ENCODE measurements at regions not wholly inside any gene's neighbourhood (a gene's known extent, or its start where the extent isn't known, plus 50 kb on each side); places are given as distances from the start of the nearest gene placed in this dataset.

DNA sequence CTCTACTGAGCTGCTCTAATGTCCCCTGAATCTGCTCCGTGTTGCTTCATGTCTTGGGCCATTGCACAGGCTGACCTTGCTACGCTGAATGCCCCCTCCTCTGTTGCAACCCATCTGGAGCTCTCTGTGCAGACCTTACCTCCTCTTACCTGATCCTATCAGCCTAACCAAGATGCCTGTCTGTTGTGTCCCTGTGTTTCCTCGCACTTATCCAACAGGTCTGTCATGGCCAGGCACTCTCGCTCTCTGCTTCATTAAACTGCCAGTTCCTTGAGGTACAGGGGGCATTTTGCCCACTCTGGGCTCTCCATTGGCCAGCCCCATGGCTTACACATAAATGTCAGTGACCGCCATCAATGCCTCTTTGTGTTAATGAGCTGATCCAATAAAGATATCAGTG lies 277.7 kb upstream of the TSHZ3 start:
- Mint-ChIP-seq H3K27ac (ENCODE audit: unreplicated experiment) (no peak overlapping the region), H3K27me3 (ENCODE audit: low read depth) (peaks cover 3% of the 10 kb centered on the region), H3K36me3 (ENCODE audit: low read depth) (no peaks in the 10 kb centered on the region), H3K4me1 (ENCODE audit: low read depth) (no peaks in the 10 kb centered on the region), H3K4me3 (ENCODE audit: unreplicated experiment) (no peak overlapping the region), H3K9me3 (ENCODE audit: low read depth) (peaks cover 7% of the 10 kb centered on the region)
- TF ChIP-seq, protein P1, sequence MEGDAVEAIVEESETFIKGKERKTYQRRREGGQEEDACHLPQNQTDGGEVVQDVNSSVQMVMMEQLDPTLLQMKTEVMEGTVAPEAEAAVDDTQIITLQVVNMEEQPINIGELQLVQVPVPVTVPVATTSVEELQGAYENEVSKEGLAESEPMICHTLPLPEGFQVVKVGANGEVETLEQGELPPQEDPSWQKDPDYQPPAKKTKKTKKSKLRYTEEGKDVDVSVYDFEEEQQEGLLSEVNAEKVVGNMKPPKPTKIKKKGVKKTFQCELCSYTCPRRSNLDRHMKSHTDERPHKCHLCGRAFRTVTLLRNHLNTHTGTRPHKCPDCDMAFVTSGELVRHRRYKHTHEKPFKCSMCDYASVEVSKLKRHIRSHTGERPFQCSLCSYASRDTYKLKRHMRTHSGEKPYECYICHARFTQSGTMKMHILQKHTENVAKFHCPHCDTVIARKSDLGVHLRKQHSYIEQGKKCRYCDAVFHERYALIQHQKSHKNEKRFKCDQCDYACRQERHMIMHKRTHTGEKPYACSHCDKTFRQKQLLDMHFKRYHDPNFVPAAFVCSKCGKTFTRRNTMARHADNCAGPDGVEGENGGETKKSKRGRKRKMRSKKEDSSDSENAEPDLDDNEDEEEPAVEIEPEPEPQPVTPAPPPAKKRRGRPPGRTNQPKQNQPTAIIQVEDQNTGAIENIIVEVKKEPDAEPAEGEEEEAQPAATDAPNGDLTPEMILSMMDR (IDR thresholded peaks at IDR 0.05), result no peak
- DNase-seq (ENCODE audit: low spot score), result no peak

DNA sequence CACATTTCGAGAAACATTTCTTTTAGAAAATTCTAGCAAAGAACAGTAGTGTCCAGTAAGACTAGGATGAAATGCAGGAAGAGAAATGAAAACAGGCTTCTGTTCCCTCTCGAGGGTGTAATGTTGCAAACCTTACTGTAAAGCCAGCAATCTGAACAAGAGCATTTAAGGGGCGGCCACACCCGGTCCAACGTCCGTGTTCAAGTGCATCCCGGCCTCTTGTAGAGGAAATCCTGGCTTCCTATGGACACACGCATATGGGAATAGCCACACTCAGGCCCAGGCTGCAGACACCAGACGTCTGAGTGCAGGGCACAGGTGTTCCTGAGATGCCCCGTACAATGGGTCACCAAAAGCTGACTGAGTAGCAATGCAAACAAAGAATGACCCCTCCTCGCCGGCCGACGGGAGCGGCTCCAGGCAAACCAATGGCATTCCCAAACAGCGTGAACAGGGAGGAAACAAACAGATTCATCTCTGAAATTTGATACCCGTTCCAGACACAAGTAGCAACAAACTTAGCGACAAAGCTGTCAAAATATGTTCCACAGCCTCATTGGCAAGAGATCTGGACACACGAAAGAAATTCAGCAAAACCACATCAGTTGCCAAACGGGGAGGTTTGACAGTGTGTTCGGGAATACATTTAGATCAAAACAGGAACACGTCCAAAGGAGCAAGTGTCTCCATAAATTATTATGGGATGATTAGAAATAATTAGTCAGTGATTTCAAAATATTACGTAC lies 278.6 kb upstream of the TSHZ3 start:
- H3K27me3 Mint-ChIP-seq (ENCODE audit: low read depth), result peaks cover 3% of the 10 kb centered on the region
- DNase-seq (ENCODE audit: low spot score), result no peak
- TF ChIP-seq, protein P1 (IDR thresholded peaks at IDR 0.05), result no peak
- H3K4me1 Mint-ChIP-seq (ENCODE audit: low read depth), result no peaks in the 10 kb centered on the region
- no peaks in the 10 kb centered on the region for H3K36me3 Mint-ChIP-seq (ENCODE audit: low read depth)
- H3K9me3 Mint-ChIP-seq (ENCODE audit: low read depth), result peaks cover 4% of the 10 kb centered on the region
- no peak overlapping the region for H3K4me3 Mint-ChIP-seq (ENCODE audit: unreplicated experiment)
- H3K27ac Mint-ChIP-seq (ENCODE audit: unreplicated experiment), result no peak overlapping the region

DNA sequence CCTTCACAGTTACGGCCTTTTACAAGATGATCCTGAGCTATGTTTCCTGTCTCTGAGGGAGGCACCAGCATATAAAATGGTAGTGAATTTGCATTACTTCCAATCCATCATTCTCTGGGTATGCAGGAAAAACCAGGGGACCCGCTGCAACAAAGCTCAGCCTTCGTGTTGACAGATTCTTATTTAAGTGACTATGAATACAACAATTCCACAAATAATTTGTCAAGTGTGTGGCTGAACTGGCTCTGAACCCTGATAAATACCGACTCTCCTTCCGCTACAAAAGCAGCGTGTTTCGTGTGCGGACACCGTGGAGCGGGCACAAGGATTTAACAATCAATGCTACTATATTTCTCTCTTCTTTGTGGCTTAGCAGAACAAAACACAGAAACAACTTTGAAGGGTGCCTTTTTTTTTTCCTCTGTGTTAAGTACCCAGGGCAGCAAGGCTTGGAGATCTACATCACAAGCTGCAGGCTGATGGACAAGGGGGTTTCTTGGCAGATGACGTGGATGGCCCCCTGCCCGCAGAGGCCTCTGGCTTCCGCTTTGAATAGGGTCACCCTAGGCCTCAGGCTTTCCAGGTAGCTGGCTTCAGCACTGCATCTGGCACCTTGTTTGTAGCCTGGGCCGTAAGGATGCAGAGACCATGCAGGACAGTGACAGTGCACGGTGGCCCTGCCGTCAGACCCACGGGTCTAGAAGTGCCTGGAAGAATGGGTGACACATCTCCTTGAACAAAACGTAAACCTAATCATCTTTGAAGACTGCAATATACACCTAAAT lies 280.5 kb upstream of the TSHZ3 start:
- no peaks in the 10 kb centered on the region for H3K36me3 Mint-ChIP-seq (ENCODE audit: low read depth)
- no peaks in the 10 kb centered on the region for H3K4me1 Mint-ChIP-seq (ENCODE audit: low read depth)
- no peak overlapping the region for H3K4me3 Mint-ChIP-seq (ENCODE audit: unreplicated experiment)
- TF ChIP-seq, protein P1 (IDR thresholded peaks at IDR 0.05), result no peak
- peaks cover 6% of the 10 kb centered on the region for H3K9me3 Mint-ChIP-seq (ENCODE audit: low read depth)
- DNase-seq (ENCODE audit: low spot score), result no peak
- H3K27ac Mint-ChIP-seq (ENCODE audit: unreplicated experiment), result no peak overlapping the region
- H3K27me3 Mint-ChIP-seq (ENCODE audit: low read depth), result peaks cover 3% of the 10 kb centered on the region

DNA sequence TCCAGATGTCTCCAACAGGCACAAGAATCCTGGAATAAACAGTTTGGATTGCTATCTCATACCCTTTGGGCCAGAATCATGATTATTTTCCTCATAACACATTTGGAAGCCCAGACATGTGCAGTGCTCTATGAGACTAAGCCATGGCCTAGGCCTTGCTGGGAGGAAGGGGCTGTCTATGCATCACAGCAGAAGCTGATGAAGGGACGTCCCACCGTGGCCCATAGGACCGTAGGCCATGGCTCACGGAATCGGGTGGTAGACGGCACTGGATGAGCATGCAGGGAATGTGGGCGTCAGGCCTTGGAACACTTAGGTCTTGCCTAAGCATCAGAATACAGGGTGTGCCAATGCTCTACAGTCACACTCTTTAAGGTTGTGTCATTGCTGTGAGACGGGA lies 283.8 kb upstream of the TSHZ3 start:
- DNase-seq (ENCODE audit: low spot score), result no peak
- TF ChIP-seq, protein P1 (IDR thresholded peaks at IDR 0.05), result no peak
- Mint-ChIP-seq H3K4me3 (ENCODE audit: unreplicated experiment) (no peak overlapping the region), H3K27ac (ENCODE audit: unreplicated experiment) (no peak overlapping the region), H3K27me3 (ENCODE audit: low read depth) (peaks cover 7% of the 10 kb centered on the region), H3K9me3 (ENCODE audit: low read depth) (peaks cover 2% of the 10 kb centered on the region), H3K36me3 (ENCODE audit: low read depth) (no peaks in the 10 kb centered on the region), H3K4me1 (ENCODE audit: low read depth) (no peaks in the 10 kb centered on the region)

DNA sequence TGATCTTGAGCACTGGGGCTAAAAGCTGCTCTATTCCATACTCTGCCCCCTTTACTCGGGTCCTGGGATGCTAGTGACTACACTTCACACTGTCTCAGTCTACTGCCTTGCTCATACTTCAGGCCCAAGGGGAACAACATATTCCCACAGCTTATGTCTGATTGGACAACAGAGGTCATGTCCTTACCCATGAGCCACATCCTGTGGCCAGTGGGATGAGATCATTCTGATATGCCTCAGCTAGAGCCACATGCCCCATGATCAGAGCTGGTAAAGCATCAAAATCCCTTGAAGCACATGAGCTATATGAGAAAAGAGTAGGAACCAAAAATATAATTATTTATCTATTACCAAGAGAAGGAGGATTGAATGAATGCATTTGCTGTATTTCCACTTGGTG lies 290.1 kb upstream of the TSHZ3 start:
- Mint-ChIP-seq H3K4me1 (ENCODE audit: low read depth) (no peaks in the 10 kb centered on the region), H3K27me3 (ENCODE audit: low read depth) (peaks cover 7% of the 10 kb centered on the region), H3K9me3 (ENCODE audit: low read depth) (peaks cover 2% of the 10 kb centered on the region), H3K4me3 (ENCODE audit: unreplicated experiment) (no peak overlapping the region), H3K27ac (ENCODE audit: unreplicated experiment) (no peak overlapping the region), H3K36me3 (ENCODE audit: low read depth) (no peaks in the 10 kb centered on the region)
- no peak for DNase-seq (ENCODE audit: low spot score)
- TF ChIP-seq, protein P1 (IDR thresholded peaks at IDR 0.05), result no peak

All from chondrocyte (in vitro differentiated cells).